ENCODE measurements at regions not wholly inside any gene's neighbourhood (a gene's known extent, or its start where the extent isn't known, plus 50 kb on each side); places are given as distances from the start of the nearest gene placed in this dataset.

DNA sequence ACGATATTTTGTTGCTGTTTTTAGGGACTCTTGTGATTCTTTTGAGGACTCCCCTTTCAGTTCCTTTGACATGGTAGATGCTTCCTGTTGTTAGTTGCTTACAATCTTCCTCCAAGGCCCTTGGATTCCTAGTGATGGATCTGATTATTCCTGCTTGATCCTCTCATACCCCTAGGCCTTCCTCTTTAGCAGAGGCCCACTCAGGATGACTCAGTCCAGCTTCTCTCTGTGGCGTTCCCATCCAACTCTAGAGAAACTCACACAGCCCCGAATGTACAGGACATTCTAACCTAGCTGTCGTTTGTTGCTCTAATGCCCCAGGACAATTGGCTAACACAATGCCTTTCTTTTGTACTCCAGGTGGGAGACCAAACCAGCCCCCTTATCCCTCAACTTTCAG lies 191.4 kb downstream of the POSTN start:
- no peak overlapping the region for H3K4me3 ChIP-seq (ENCODE audit: low read length)
- TF ChIP-seq ZNF274 (IDR thresholded peaks at IDR 0.05; ENCODE audit: low read depth, low read length) = no peak

DNA sequence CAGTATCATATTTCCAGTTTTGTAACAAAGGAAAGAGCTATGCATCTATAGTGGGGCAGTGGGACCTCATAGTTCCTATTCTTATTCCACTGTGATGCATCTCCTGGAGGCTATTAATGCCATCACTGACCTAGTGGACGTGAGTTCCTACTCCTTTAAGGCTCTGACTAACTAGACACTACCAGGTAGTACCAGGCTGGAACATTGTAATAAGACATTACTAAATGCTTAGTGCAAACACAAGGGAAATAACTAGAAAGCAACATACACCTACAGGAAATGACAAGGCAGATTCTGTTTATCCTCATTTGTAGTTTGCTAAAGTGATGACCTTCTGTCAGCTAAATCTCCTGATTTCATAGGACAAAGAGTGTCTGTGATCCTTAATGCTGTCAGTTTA lies 192.5 kb downstream of the POSTN start:
- no peak for TF ChIP-seq ZNF274 (IDR thresholded peaks at IDR 0.05; ENCODE audit: low read depth, low read length)
- no peak overlapping the region for H3K4me3 ChIP-seq (ENCODE audit: low read length)

DNA sequence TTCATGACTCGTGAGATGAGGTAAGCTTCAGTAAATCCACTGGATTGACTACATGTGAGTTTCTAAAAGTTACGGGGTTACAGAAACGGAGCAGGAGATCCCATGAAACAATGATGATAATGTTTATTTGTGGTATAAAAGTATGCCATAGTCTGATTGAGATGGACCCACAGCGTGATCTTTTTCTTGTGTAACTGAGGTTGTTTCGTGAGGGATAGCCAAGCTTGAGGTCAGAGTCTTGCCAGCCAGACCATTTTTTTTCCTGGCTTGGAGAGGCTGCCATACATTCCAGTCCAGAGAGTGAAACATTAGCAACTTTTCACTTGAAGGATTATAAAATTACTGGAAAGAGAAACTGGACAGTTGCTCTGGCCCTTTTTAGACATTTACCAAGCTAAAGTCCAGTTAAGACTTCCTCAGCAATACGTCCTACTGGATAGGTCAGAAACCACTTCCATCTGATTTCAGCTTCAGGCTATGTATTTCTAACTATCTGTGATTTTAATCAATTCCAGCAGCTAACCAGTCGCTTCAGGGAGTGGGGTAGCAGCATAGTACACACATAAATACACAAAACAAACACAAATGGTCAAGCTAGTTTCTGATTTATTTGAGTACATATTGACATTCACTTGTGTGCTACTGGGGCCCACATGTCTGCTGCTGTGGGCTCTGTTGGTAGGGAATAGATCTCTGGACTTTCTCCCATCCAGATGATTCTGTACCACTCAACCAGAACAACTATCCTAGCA lies 194.6 kb downstream of the POSTN start:
- H3K4me3 ChIP-seq (ENCODE audit: low read length) = no peak overlapping the region
- no peak for TF ChIP-seq ZNF274 (IDR thresholded peaks at IDR 0.05; ENCODE audit: low read depth, low read length)

DNA sequence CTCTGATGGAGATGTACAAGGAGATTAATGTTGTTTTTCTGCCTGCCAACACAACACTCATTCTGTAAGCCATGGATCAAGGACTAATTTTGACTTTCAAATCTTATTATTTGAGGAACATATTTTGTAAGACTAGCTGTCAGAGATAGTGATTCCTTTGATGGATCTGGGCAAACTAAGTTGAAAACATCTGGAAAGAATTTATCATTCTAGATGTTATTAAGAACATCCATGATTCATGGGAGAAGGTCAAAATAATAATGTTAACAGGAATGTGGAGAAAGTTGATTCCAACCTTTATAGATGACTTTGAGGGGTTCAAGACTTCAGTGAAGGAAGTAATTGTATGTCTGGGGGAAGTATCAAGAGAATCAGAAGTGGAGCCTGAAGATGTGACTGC lies 196.8 kb downstream of the POSTN start:
- no peak overlapping the region for H3K4me3 ChIP-seq (ENCODE audit: low read length)
- no peak for TF ChIP-seq ZNF274 (IDR thresholded peaks at IDR 0.05; ENCODE audit: low read depth, low read length)

DNA sequence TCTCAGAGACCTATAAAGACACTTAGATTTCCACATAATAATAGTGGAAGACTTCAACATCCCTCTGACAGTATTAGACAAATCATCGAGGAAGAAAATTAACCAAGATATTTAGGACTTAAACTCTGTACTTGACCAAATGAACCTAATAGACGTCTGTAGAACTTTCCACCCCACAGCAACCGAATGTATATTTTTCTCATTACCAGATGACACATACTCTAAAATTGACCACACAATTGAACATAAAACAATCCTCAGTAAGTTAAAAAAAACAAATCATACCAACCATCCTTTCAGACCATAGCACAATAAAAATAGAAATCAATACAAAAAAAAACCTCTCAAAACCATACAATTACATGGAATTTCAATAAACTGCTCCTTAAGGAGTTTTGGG lies 201.0 kb downstream of the POSTN start:
- no peak for TF ChIP-seq ZNF274 (IDR thresholded peaks at IDR 0.05; ENCODE audit: low read depth, low read length)

DNA sequence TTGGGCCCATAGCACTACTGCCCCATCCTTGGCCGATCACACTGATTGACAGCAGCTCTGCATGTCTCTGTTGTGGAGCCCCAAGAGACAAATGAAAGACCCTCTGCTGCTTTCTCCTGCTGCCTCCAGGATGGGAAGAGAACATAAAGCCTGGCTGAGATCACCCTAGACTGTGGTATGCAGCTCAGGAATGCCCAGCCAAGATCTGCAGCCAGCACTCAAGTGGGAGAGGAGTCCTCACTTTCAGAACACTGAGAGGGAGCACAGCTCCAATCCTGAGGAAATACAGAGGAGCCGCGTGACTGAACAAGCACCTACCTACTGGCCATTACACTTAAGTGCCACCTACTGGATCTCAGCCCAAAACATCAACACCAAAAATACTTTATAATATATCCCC lies 203.0 kb downstream of the POSTN start:
- H3K4me3 ChIP-seq (ENCODE audit: low read length) = no peak overlapping the region
- no peak for TF ChIP-seq ZNF274 (IDR thresholded peaks at IDR 0.05; ENCODE audit: low read depth, low read length)

More for the DNA sequence above, 201.0 kb downstream of the POSTN start:
- no peak overlapping the region for H3K4me3 ChIP-seq (ENCODE audit: low read length)

DNA sequence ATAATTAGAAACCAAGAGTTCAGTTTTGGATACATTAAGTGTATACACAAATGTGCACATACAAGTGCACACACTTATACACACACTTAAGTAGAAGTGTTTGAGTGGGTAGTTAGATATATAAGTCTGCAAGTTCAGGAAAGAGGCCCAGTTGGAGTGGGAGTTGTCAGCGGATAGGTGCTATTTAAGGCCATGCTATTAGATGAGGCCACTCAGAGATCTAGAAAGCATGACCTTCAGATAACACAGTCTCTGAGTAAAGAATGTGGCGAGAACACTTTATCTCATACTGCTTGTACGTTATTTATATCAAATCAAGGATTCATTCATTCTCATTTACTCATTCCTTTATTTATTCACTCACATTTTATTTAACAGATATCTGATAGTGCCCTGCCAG lies 206.2 kb downstream of the POSTN start:
- no peak for TF ChIP-seq ZNF274 (IDR thresholded peaks at IDR 0.05; ENCODE audit: low read depth, low read length)
- H3K4me3 ChIP-seq (ENCODE audit: low read length) = no peak overlapping the region

DNA sequence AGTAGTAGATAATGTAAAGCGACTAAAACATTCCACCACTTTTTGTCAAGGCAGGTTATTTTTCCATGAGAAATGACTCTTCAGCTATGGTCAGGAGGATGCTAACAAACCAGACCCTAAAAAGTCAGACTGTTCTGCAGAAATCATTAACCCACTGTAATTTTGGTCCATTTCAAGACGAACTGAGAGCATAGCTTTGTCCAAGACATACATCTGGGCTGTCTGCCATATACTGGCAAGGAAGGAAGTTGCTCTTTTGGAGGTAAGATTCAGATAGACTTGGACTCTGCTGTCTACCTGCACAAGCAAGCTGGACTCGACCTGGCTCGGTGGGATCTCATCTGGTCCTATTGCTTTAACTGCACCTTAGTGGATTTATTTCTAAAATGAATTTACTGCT lies 207.8 kb downstream of the POSTN start:
- no peak for TF ChIP-seq ZNF274 (IDR thresholded peaks at IDR 0.05; ENCODE audit: low read depth, low read length)
- no peak overlapping the region for H3K4me3 ChIP-seq (ENCODE audit: low read length)

DNA sequence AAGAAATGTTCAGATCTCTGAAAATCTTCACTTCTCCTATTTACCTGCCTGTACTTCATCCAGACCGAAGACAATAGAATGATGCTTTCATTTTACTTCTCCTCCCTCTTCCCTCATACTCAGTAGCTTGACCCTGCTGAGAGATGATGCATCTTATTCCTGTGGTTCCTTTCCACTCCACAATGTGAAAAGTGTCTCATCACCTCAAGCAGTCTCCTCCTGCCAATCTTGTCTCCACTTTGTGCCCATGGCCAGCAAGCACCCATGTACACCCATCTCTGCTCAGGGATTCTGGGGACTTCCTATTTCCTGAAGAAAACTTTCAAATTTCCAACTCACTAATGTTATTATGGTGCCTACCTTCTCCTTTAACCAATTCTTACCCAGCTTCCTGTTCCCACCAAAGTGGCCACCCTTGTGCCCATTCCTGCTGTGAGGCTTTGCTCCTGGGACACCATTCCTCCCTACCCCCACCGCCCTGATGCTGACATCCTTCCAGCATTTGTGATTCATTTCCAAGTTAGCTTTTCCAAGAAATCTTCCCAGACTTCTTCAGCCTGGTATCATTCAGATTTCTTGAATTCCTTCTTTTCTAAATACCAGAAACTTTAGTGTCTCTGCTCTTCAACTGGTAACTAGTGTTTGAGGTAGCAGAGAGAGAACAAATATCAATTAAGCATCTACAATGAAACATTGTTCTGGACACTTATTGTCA lies 212.5 kb downstream of the POSTN start:
- no peak overlapping the region for H3K4me3 ChIP-seq (ENCODE audit: low read length)
- TF ChIP-seq ZNF274 (IDR thresholded peaks at IDR 0.05; ENCODE audit: low read depth, low read length) = no peak

DNA sequence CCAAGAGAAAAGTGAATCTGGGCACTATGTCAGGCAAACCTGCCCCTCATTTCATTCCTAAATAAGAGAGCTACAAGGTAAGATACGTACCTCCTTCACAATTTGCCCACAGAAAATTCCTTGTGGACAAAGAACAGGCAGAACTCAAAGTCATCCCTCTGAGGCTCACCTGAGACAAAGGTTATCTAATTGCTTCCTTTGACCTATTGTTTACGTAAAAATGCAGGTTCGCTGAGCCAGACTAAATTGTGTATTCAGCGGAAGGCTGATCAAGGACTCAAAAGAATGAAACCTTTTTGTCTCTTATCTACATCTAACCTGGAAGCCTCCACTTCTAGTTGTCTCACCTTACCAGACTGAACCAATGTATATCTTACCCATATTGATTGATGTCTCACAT lies 213.3 kb downstream of the POSTN start:
- no peak overlapping the region for H3K4me3 ChIP-seq (ENCODE audit: low read length)
- no peak for TF ChIP-seq ZNF274 (IDR thresholded peaks at IDR 0.05; ENCODE audit: low read depth, low read length)

DNA sequence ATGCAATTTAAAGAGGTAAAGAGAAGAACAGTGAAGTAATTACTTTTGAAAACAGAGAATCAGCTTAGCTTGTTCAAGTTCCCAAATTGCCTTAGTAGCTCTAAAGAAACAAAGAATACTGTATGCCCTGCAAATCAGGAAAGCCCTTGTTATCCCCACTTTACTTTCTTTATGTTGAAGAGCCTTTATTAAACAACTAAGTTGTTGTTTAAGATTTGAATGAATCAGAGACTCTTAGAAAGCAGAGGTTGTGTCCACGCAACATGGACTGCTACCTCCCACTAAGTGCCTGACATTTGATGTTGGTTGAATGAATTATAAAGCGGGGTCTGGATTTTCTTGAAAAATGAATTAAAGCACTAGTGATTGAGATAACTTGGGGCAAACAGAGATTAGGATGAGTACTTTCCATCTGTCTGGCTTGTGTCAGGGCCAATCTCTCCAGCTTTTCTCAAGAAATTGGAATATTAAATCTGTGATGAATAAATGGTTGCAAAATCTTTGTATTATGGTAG lies 214.7 kb downstream of the POSTN start:
- no peak for TF ChIP-seq ZNF274 (IDR thresholded peaks at IDR 0.05; ENCODE audit: low read depth, low read length)
- H3K4me3 ChIP-seq (ENCODE audit: low read length) = no peak overlapping the region

DNA sequence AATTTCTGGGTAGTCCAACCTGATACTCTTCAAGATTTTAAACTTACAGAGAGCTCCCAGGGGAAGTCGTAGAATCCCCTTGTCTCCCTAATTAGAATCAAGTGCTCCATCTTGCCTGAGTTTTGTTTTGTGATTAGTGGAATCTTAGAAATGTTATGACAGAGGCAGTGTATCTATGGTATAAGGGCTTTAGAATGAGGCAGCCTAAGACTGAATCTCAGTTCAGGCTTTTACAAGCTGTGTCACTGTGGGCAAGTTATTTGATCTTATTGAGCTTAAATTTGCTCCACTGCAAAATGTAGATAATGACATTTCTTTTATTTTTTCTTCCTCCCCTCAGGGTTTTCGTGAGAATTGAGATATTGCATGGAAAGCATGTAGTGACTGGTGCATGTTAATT lies 215.5 kb downstream of the POSTN start:
- TF ChIP-seq ZNF274 (IDR thresholded peaks at IDR 0.05; ENCODE audit: low read depth, low read length) = no peak
- H3K4me3 ChIP-seq (ENCODE audit: low read length) = no peak overlapping the region

DNA sequence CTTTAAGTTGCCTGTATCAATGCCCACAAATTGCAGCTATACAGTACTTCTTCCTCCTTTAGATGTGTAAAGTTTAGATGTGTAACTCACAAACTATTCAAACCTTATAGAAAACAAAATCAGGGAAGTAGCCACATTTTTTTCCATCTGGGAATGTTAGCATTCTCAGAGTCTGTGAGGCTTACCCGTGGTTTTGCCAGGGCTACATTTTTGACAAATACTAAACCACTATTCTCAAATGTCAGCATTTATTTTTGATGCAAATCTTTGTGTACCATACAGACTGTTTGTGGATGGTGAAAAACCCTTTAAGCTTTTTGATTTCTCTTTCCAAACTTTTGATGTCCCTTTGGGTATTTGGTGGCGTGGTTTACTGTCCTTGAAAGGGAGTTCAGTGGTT lies 216.4 kb downstream of the POSTN start:
- TF ChIP-seq ZNF274 (IDR thresholded peaks at IDR 0.05; ENCODE audit: low read depth, low read length) = no peak
- H3K4me3 ChIP-seq (ENCODE audit: low read length) = no peak overlapping the region

DNA sequence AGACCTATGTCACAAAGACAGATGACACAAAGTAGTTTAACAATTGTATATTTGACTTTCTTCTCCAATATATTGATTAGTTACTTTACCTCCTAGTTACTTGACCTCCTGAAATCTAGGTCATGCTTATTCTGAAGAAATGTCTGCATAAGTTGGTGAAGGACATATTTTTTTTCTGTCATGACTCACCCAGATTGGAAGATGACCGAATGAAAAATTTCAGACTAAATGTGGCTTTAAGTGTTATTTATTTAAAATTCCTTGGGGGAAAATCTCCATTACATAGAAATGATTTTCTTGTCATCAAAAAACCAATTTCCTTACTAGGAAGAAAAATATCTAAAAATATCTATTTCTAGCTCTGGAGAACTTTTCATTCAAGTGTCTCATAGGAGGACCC lies 217.1 kb downstream of the POSTN start:
- no peak for TF ChIP-seq ZNF274 (IDR thresholded peaks at IDR 0.05; ENCODE audit: low read depth, low read length)
- H3K4me3 ChIP-seq (ENCODE audit: low read length) = no peak overlapping the region

DNA sequence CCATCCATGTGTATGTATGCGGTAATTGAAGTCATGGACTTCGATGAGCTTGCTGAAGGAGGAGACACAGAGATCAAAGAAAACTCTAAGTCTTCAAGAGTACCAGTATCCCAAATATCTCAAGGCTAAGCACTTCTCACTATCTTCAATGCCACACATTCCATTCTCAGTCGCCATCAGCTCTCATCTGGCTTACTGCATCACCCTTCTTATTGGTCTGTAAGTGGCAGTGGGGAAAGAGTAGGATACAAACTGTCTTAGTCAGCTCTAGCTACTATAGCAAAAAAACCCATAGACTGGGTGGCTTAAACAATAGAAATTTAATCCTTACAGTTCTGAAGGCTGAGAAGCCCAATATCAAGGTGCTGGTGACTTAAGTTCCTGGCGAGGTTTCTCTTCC lies 218.7 kb downstream of the POSTN start:
- H3K4me3 ChIP-seq (ENCODE audit: low read length) = no peak overlapping the region
- TF ChIP-seq ZNF274 (IDR thresholded peaks at IDR 0.05; ENCODE audit: low read depth, low read length) = no peak

Measured in GM08714 (cell line).